HG02623 (cell line): ENCODE measurements at regions not wholly inside any gene's neighbourhood (a gene's known extent, or its start where the extent isn't known, plus 50 kb on each side); places are given as distances from the start of the nearest gene placed in this dataset.

Experiments
- ATAC-seq: cut with Tn5 transposase; IDR thresholded peaks from one replicate; pipeline ENCODE4 v1.9.1; 2021; ENCODE audit warnings: moderate library complexity; ENCODE audit not compliant: unreplicated experiment

GRCh38 chr5:144882739-144883283 is 712.1 kb downstream of the KCTD16 start:
- no peak for ATAC-seq

- no peak for ATAC-seq
Observed at GRCh38 chr5:144880513-144880912, 709.8 kb downstream of the KCTD16 start.

- ATAC-seq, result no peak
Observed at GRCh38 chr5:144876990-144877389, 706.3 kb downstream of the KCTD16 start.

- no peak for ATAC-seq
Observed at GRCh38 chr5:144873076-144873475, 702.4 kb downstream of the KCTD16 start.

- no peak for ATAC-seq
Observed at GRCh38 chr5:144864118-144864517, 693.4 kb downstream of the KCTD16 start.

- no peak for ATAC-seq
Observed at GRCh38 chr5:144857454-144857853, 686.8 kb downstream of the KCTD16 start.

- no peak for ATAC-seq
Observed at GRCh38 chr5:144844086-144844485, 673.4 kb downstream of the KCTD16 start.

- no peak for ATAC-seq
Observed at GRCh38 chr5:144832416-144832815, 661.7 kb downstream of the KCTD16 start.

GRCh38 chr5:144831650-144832049 is 661.0 kb downstream of the KCTD16 start:
- no peak for ATAC-seq

- no peak for ATAC-seq
Observed at GRCh38 chr5:144822503-144822902, 651.8 kb downstream of the KCTD16 start.

GRCh38 chr5:144820278-144820677 is 649.6 kb downstream of the KCTD16 start:
- no peak for ATAC-seq

- no peak for ATAC-seq
Observed at GRCh38 chr5:144815131-144815530, 644.5 kb downstream of the KCTD16 start.

GRCh38 chr5:144812763-144813162 is 642.1 kb downstream of the KCTD16 start:
- no peak for ATAC-seq

GRCh38 chr5:144800169-144800568 is 629.5 kb downstream of the KCTD16 start:
- ATAC-seq, result no peak

GRCh38 chr5:144798595-144798994 is 627.9 kb downstream of the KCTD16 start:
- no peak for ATAC-seq

- ATAC-seq, result no peak
Observed at GRCh38 chr5:144794922-144795321, 624.2 kb downstream of the KCTD16 start.

- no peak for ATAC-seq
Observed at GRCh38 chr5:144788556-144788955, 617.9 kb downstream of the KCTD16 start.

- ATAC-seq, result no peak
Observed at GRCh38 chr5:144788046-144788445, 617.4 kb downstream of the KCTD16 start.

- no peak for ATAC-seq
Observed at GRCh38 chr5:144779368-144779767, 608.7 kb downstream of the KCTD16 start.

GRCh38 chr5:144778561-144778960 is 607.9 kb downstream of the KCTD16 start:
- ATAC-seq, result no peak

- ATAC-seq, result no peak
Observed at GRCh38 chr5:144774197-144774596, 603.5 kb downstream of the KCTD16 start.

GRCh38 chr5:144773628-144774027 is 603.0 kb downstream of the KCTD16 start:
- ATAC-seq, result no peak

- no peak for ATAC-seq
Observed at GRCh38 chr5:144771802-144772201, 601.1 kb downstream of the KCTD16 start.
